ENCODE measurements at regions not wholly inside any gene's neighbourhood (a gene's known extent, or its start where the extent isn't known, plus 50 kb on each side); places are given as distances from the start of the nearest gene placed in this dataset.

GRCh38 chr3:181943285-181943684 lies 231.6 kb downstream of the SOX2 start:
- no peak for TF ChIP-seq CTCF (IDR thresholded peaks at IDR 0.05)
- TF ChIP-seq POLR2A (IDR thresholded peaks at IDR 0.05) = no peak

Measured in testis (tissue), 2 donors.